Sigmoid colon (tissue), 6 donors: ENCODE measurements at regions not wholly inside any gene's neighbourhood (a gene's known extent, or its start where the extent isn't known, plus 50 kb on each side); places are given as distances from the start of the nearest gene placed in this dataset.

Experiments
- DNase-seq: peaks from one replicate; pipeline ENCODE4 v3.0.0-alpha.2; 2019
- H3K27ac ChIP-seq, 4 donors: fragments of 200-600 bp; sonication (generic); one replicate each; pipeline ENCODE4 v1.5.1; 2016 to 2019; ENCODE audit warnings: mild to moderate bottlenecking in 1 of 4
- H3K27me3 ChIP-seq, 3 donors: fragments of 200-600 bp; sonication (generic); one replicate each; pipeline ENCODE4 v1.5.1; 2019; ENCODE audit warnings: mild to moderate bottlenecking in 1 of 3
- H3K36me3 ChIP-seq, 4 donors: fragments of 200-600 bp; sonication (generic); one replicate each; pipeline ENCODE4 v1.5.1; 2016 to 2019
- H3K4me1 ChIP-seq, 4 donors: fragments of 200-600 bp; sonication (generic); one replicate each; pipeline ENCODE4 v1.5.1; 2017 to 2019
- H3K4me3 ChIP-seq, 4 donors: fragments of 200-600 bp; sonication (generic); one replicate each; pipeline ENCODE4 v1.5.1; 2017 to 2019; ENCODE audit warnings: mild to moderate bottlenecking in 2 of 4, moderate library complexity in 1 of 4
- H3K9me3 ChIP-seq, 4 donors: fragments of 200-600 bp in 3 of 4; sonication (generic) in 3 of 4; one replicate each; pipeline versions ENCODE4 v1.5.1 to v1.6.1; 2013 to 2019
- CTCF ChIP-seq, 4 experiments: fragments of 450-650 bp in 3 of 4; fragments of 200-600 bp in 1 of 4; IDR thresholded peaks; one replicate each; pipeline ENCODE4 v1.5.1; 2016 to 2019; ENCODE audit warnings: antibody characterized with exemption in 4 of 4, mild to moderate bottlenecking in 3 of 4, moderate library complexity in 2 of 4
- EP300 ChIP-seq, 4 donors: sonication (generic); formaldehyde crosslinking; IDR thresholded peaks; one replicate each; pipeline ENCODE4 v1.6.1; 2017; ENCODE audit warnings: antibody characterized with exemption in 4 of 4
- POLR2A ChIP-seq, 2 donors: fragments of 450-650 bp; IDR thresholded peaks; one replicate each; pipeline ENCODE4 v1.6.1; 2016; ENCODE audit warnings: antibody characterized with exemption in 2 of 2, mild to moderate bottlenecking in 2 of 2, moderate library complexity in 2 of 2
- POLR2AphosphoS5 ChIP-seq, 4 donors: sonication (generic); formaldehyde crosslinking; IDR thresholded peaks; one replicate each; pipeline ENCODE4 v1.6.1; 2017; ENCODE audit warnings: antibody characterized with exemption in 4 of 4
- WGBS, 2 donors: extraction: QIAGEN DNeasy Blood & Tissue Kit; methylation state at CpG; one replicate each; pipeline ENCODE4 v1.1.7; 2013; 5-methylcytosine and 5-hydroxymethylcytosine counted together
- intact Hi-C: fragments of 100-400 bp; cut with DNase I; formaldehyde crosslinking; loops from one replicate; pipeline ENCODE4 v1.15.1; 2023
- donor health status: healthy with polysubstance abuse.
- donor health status: healthy.

DNA sequence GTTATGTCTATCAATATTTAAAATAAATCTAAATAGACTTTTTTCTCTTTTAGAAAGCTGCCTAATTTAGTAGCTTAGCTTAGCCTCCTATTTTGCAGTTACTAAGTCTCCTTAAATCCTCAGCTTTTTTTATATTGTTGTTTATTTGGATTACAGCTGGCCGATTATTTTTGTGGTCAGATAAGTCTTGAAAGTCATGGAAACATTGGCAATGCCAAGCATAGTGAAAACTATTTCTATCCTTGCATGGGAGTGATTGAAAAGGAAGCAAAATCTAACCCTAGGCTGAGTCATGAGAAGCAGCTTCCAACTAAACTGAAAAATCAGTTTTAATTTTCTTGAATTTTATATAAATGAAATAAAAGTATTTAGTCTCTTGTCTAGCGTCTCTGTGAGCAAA is 1063.0 kb upstream of the GBE1 start:
- H3K36me3 ChIP-seq, result no peaks in the 10 kb centered on the region
- H3K27me3 ChIP-seq, result no peaks in the 10 kb centered on the region
- DNase-seq, result no peak
- no peak overlapping the region for H3K27ac ChIP-seq
- H3K9me3 ChIP-seq, result no peaks in the 10 kb centered on the region
- no peak overlapping the region for H3K4me3 ChIP-seq
- TF ChIP-seq POLR2A (IDR thresholded peaks at IDR 0.05) (no peak), EP300 (IDR thresholded peaks at IDR 0.05) (no peak), CTCF (IDR thresholded peaks at IDR 0.05) (no peak), POLR2AphosphoS5 (IDR thresholded peaks at IDR 0.05) (no peak)
- 65 to 80% methylated on average over 2 of the region's 2 CpGs for WGBS, 2 donors
- H3K4me1 ChIP-seq, result no peaks in the 10 kb centered on the region
- intact Hi-C loops, result no loop called here

DNA sequence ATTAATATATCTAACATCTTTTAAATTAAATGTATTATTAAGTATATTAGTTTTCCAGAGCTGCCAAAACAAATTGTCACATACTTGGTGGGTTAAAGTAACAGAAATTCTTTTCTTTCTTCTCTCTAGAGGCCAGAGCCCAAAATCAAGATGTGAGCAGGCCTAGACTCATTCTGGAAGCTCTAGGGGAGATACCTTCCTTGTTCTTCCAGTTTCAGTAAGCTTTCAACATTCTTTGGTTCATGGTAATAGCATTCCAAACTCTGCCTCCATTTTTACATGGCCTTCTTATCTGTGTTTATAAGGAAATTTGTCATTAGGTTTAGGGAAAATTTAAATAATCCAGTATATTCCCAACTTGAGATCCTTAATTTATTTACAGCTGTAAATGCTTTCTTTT is 1054.6 kb upstream of the GBE1 start:
- no peaks in the 10 kb centered on the region for H3K4me1 ChIP-seq
- no peaks in the 10 kb centered on the region for H3K9me3 ChIP-seq
- no peaks in the 10 kb centered on the region for H3K27me3 ChIP-seq
- H3K4me3 ChIP-seq, result no peak overlapping the region
- no peak for TF ChIP-seq POLR2A (IDR thresholded peaks at IDR 0.05)
- TF ChIP-seq EP300 (IDR thresholded peaks at IDR 0.05), result no peak
- no peak for TF ChIP-seq CTCF (IDR thresholded peaks at IDR 0.05)
- no peak for TF ChIP-seq POLR2AphosphoS5 (IDR thresholded peaks at IDR 0.05)
- intact Hi-C loops, result no loop called here
- DNase-seq, result no peak
- H3K36me3 ChIP-seq, result no peaks in the 10 kb centered on the region
- H3K27ac ChIP-seq, result no peak overlapping the region

GRCh38 chr3:82815417-82816058 is 1054.1 kb upstream of the GBE1 start:
- 94 to 97% methylated on average over 2 of the region's 2 CpGs for WGBS, 2 donors
- H3K27ac ChIP-seq, result no peak overlapping the region
- TF ChIP-seq EP300 (IDR thresholded peaks at IDR 0.05) (no peak), CTCF (IDR thresholded peaks at IDR 0.05) (no peak), POLR2A (IDR thresholded peaks at IDR 0.05) (no peak)
- no peaks in the 10 kb centered on the region for H3K27me3 ChIP-seq
- H3K36me3 ChIP-seq, result no peaks in the 10 kb centered on the region
- intact Hi-C loops, result no loop called here
- H3K4me1 ChIP-seq, result no peaks in the 10 kb centered on the region
- no peak for DNase-seq
- no peaks in the 10 kb centered on the region for H3K9me3 ChIP-seq
- no peak overlapping the region for H3K4me3 ChIP-seq

DNA sequence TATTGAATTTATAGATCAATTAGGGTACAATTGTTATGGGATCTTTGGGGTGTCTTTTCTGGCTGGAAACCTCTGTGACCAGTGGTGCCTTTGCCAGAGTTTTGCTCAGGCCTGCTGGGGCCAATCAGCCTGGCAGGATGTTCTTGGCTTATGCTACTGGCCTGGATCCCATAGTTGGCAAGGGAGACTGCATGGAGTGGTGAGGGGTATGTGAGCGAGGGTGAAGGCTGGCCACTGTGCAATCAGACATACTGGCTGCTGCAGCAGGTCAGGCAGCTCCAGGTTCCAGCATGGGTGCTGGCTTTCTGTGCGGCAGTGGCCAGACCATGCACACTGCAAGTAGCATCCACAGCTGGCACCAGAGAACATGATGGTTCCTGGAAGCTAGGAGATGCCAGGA is 1053.2 kb upstream of the GBE1 start:
- 92% methylated on average over 2 of the region's 2 CpGs for WGBS, 2 donors
- TF ChIP-seq EP300 (IDR thresholded peaks at IDR 0.05) (no peak), POLR2A (IDR thresholded peaks at IDR 0.05) (no peak), CTCF (IDR thresholded peaks at IDR 0.05) (no peak), POLR2AphosphoS5 (IDR thresholded peaks at IDR 0.05) (no peak)
- intact Hi-C loops, result no loop called here

DNA sequence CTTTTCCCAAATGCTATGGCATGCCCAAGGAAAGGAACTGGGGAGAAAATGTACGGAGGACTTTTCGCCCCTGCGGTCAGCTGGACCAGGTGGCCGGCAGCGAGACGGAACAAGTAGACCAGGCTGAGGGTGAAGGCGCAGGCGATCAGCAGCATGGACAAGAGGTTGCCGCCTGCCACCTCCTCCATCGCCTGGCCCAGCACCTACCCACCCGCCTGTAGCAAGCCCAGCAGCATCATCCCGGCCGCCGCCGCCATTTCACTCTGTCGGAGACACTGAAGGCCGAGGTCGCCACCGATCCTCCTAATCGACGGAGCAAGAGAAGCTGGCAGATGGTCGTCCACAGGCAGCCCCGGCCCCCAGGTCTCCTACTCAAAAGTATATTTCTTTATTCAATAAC is 1046.3 kb upstream of the GBE1 start:
- Histone ChIP-seq H3K27me3 (no peaks in the 10 kb centered on the region), H3K27ac (no peak overlapping the region), H3K36me3 (no peaks in the 10 kb centered on the region), H3K9me3 (no peaks in the 10 kb centered on the region), H3K4me1 (no peaks in the 10 kb centered on the region), H3K4me3 (no peak overlapping the region)
- 94 to 96% methylated on average over 23 of the region's 23 CpGs for whole genome bisulfite sequencing, 2 donors
- no peak for DNase-seq
- intact Hi-C loops, result no loop called here
- TF ChIP-seq POLR2AphosphoS5 (IDR thresholded peaks at IDR 0.05) (no peak), POLR2A (IDR thresholded peaks at IDR 0.05) (no peak), CTCF (IDR thresholded peaks at IDR 0.05) (no peak)

More for the DNA sequence above, 1053.2 kb upstream of the GBE1 start:
- no peak for DNase-seq
- H3K36me3 ChIP-seq, result no peaks in the 10 kb centered on the region
- H3K27me3 ChIP-seq, result no peaks in the 10 kb centered on the region
- no peak overlapping the region for H3K27ac ChIP-seq
- no peaks in the 10 kb centered on the region for H3K9me3 ChIP-seq
- no peaks in the 10 kb centered on the region for H3K4me1 ChIP-seq
- H3K4me3 ChIP-seq, result no peak overlapping the region
